H9 (cell line): ENCODE measurements at regions not wholly inside any gene's neighbourhood (a gene's known extent, or its start where the extent isn't known, plus 50 kb on each side); places are given as distances from the start of the nearest gene placed in this dataset.

Source experiments
- DNase-seq: peaks from one replicate; pipeline ENCODE4 v3.0.0-alpha.2; 2017
- H2AFZ ChIP-seq: one replicate; pipeline ENCODE4 v1.6.1; 2013; ENCODE audit warnings: mild to moderate bottlenecking, low read length, control low read depth, moderate library complexity
- H2AK5ac ChIP-seq: 2 replicates; pipeline ENCODE4 v1.6.1; 2013; ENCODE audit warnings: low read length, control low read depth, mixed read lengths; ENCODE audit not compliant: insufficient read length
- H2BK120ac ChIP-seq: one replicate; pipeline ENCODE4 v1.6.1; 2013; ENCODE audit warnings: low read depth, mild to moderate bottlenecking, low read length, control low read depth, inconsistent platforms; ENCODE audit not compliant: poor library complexity, severe bottlenecking
- H2BK12ac ChIP-seq: 2 replicates; pipeline ENCODE4 v1.6.1; 2013; ENCODE audit warnings: low read length, control low read depth, mixed read lengths, low read depth; ENCODE audit not compliant: insufficient read length
- H2BK15ac ChIP-seq: 2 replicates; pipeline ENCODE4 v1.6.1; 2013; ENCODE audit warnings: low read depth, low read length, control low read depth
- H2BK20ac ChIP-seq: one replicate; pipeline ENCODE4 v1.6.1; 2013; ENCODE audit warnings: low read depth, mild to moderate bottlenecking, low read length, control low read depth, inconsistent platforms; ENCODE audit not compliant: poor library complexity, severe bottlenecking
- H2BK5ac ChIP-seq: 2 replicates; pipeline ENCODE4 v1.6.1; 2013; ENCODE audit warnings: low read length, control low read depth, mixed read lengths; ENCODE audit not compliant: insufficient read length
- H3K14ac ChIP-seq: 2 replicates; pipeline ENCODE4 v1.6.1; 2013; ENCODE audit warnings: low read length, control low read depth; ENCODE audit not compliant: insufficient read depth
- H3K18ac ChIP-seq: 2 replicates; pipeline ENCODE4 v1.6.1; 2013; ENCODE audit warnings: low read depth, mild to moderate bottlenecking, mixed read lengths, low read length, control low read depth; ENCODE audit not compliant: insufficient read length
- H3K23ac ChIP-seq: 2 replicates; pipeline ENCODE4 v1.6.1; 2013; ENCODE audit warnings: low read length, control low read depth, mixed read lengths, low read depth; ENCODE audit not compliant: insufficient read length
- H3K23me2 ChIP-seq: 2 replicates; pipeline ENCODE4 v1.6.1; 2013; ENCODE audit warnings: low read depth, mild to moderate bottlenecking, mixed read lengths, low read length, control low read depth; ENCODE audit not compliant: insufficient read length, poor library complexity, severe bottlenecking
- H3K27ac ChIP-seq: 2 replicates; pipeline ENCODE4 v1.5.1; 2013; ENCODE audit warnings: low read length, control low read depth, mixed read lengths, low read depth; ENCODE audit not compliant: insufficient read length
- H3K27me3 ChIP-seq: 2 replicates; pipeline ENCODE4 v1.6.1; 2013; ENCODE audit warnings: low read length, control low read depth, inconsistent platforms; ENCODE audit not compliant: insufficient read depth
- H3K4ac ChIP-seq: 2 replicates; pipeline ENCODE4 v1.6.1; 2013; ENCODE audit warnings: low read depth, mild to moderate bottlenecking, control low read depth, inconsistent platforms, low read length, moderate library complexity
- H3K4me1 ChIP-seq: 2 replicates; pipeline ENCODE4 v1.6.1; 2013; ENCODE audit warnings: low read length, control low read depth, inconsistent platforms; ENCODE audit not compliant: insufficient read depth
- H3K4me2 ChIP-seq: 2 replicates; pipeline ENCODE4 v1.6.1; 2013; ENCODE audit warnings: low read length, control low read depth, mixed read lengths; ENCODE audit not compliant: insufficient read length, insufficient read depth
- H3K56ac ChIP-seq: 2 replicates; pipeline ENCODE4 v1.6.1; 2013; ENCODE audit warnings: low read depth, mild to moderate bottlenecking, mixed read lengths, low read length, control low read depth; ENCODE audit not compliant: insufficient read length
- H3K79me1 ChIP-seq: 2 replicates; pipeline ENCODE4 v1.6.1; 2013; ENCODE audit warnings: low read depth, mild to moderate bottlenecking, moderate library complexity, low read length, control low read depth, inconsistent platforms; ENCODE audit not compliant: insufficient read depth, poor library complexity, severe bottlenecking
- H3K79me2 ChIP-seq: 2 replicates; pipeline ENCODE4 v1.6.1; 2013; ENCODE audit warnings: low read length, control low read depth, inconsistent platforms; ENCODE audit not compliant: insufficient read depth
- H3K9ac ChIP-seq: 2 replicates; pipeline ENCODE4 v1.6.1; 2013; ENCODE audit warnings: low read length, control low read depth, mixed read lengths; ENCODE audit not compliant: insufficient read length; ENCODE audit errors: extremely low read depth
- H3K9me3 ChIP-seq: one replicate; pipeline ENCODE4 v1.6.1; 2013; ENCODE audit warnings: low read depth, low read length, inconsistent platforms; ENCODE audit not compliant: control insufficient read depth
- H3T11ph ChIP-seq: one replicate; pipeline ENCODE4 v1.6.1; 2013; ENCODE audit warnings: mild to moderate bottlenecking, low read length, control low read depth, inconsistent platforms
- H4K20me1 ChIP-seq: one replicate; pipeline ENCODE4 v1.6.1; 2013; ENCODE audit not compliant: control insufficient read depth, insufficient read length, insufficient read depth
- H4K5ac ChIP-seq: 2 replicates; pipeline ENCODE4 v1.6.1; 2013; ENCODE audit warnings: low read depth, mild to moderate bottlenecking, mixed read lengths, low read length, control low read depth; ENCODE audit not compliant: insufficient read length
- H4K8ac ChIP-seq: replicated peaks from 2 replicates; pipeline ENCODE4 v1.6.1; 2013; ENCODE audit warnings: low read length, control low read depth, mixed read lengths, low read depth; ENCODE audit not compliant: insufficient read length
- H4K91ac ChIP-seq: 2 replicates; pipeline ENCODE4 v1.6.1; 2013; ENCODE audit warnings: low read depth, mild to moderate bottlenecking, moderate library complexity, mixed read lengths, low read length, control low read depth; ENCODE audit not compliant: insufficient read length
- H3K27ac Mint-ChIP-seq, 3 experiments: 2 replicates in 2 of 3; 3 replicates in 1 of 3; pipeline ENCODE4 v1.8.0; 2020 to 2021; ENCODE audit warnings: mixed read lengths in 3 of 3, mild to moderate bottlenecking in 1 of 3, moderate library complexity in 1 of 3
- H3K27me3 Mint-ChIP-seq: 2 replicates; pipeline ENCODE4 v1.8.0; 2021; ENCODE audit warnings: low read depth, mild to moderate bottlenecking, moderate library complexity, mixed read lengths
- H3K36me3 Mint-ChIP-seq, 3 experiments: 2 replicates in 2 of 3; 3 replicates in 1 of 3; pipeline ENCODE4 v1.8.0; 2020 to 2021; ENCODE audit warnings: low read depth in 3 of 3, mixed read lengths in 3 of 3; ENCODE audit not compliant: insufficient read depth in 1 of 3
- H3K4me1 Mint-ChIP-seq, 2 experiments: 2 replicates each; pipeline ENCODE4 v1.8.0; 2020; ENCODE audit warnings: mixed read lengths in 2 of 2
- H3K4me3 Mint-ChIP-seq, 2 experiments: 2 replicates in 1 of 2; 3 replicates in 1 of 2; pipeline ENCODE4 v1.8.0; 2020 to 2021; ENCODE audit warnings: mild to moderate bottlenecking in 2 of 2, mixed read lengths in 2 of 2, moderate library complexity in 1 of 2
- H3K9me3 Mint-ChIP-seq, 2 experiments: 2 replicates in 1 of 2; 3 replicates in 1 of 2; pipeline ENCODE4 v1.8.0; 2020; ENCODE audit warnings: mild to moderate bottlenecking in 2 of 2, mixed read lengths in 2 of 2, moderate library complexity in 1 of 2
- CTCF ChIP-seq: fragments of 200-600 bp; sonication (generic); conservative IDR thresholded peaks from 3 replicates; pipeline ENCODE4 v1.8.0; 2021; ENCODE audit warnings: antibody characterized with exemption, mild to moderate bottlenecking
- WGBS: extraction: QIAGEN DNeasy Blood & Tissue Kit; methylation state at CpG from one replicate; pipeline ENCODE4 v1.1.7; 2013; ENCODE audit warnings: missing lambda C conversion rate, low lambda C conversion rate, mixed read lengths; ENCODE audit not compliant: insufficient read length; ENCODE audit errors: extremely low coverage; 5-methylcytosine and 5-hydroxymethylcytosine counted together

GRCh38 chr18:70559446-70559845 lies 270.6 kb downstream of the SOCS6 start:
- Histone ChIP-seq H2BK12ac (no peak overlapping the region), H3K4me1 (no peaks in the 10 kb centered on the region), H3K79me1 (no peaks in the 10 kb centered on the region), H3K79me2 (no peaks in the 10 kb centered on the region), H3K9me3 (no peaks in the 10 kb centered on the region), H4K91ac (no peak overlapping the region), H4K20me1 (no peaks in the 10 kb centered on the region), H2BK20ac (no peak overlapping the region), H2BK5ac (no peak overlapping the region), H3K9ac (no peak overlapping the region), H4K8ac (no peak overlapping the region), H3K18ac (no peak overlapping the region), H3K23ac (no peak overlapping the region), H3T11ph (no peak overlapping the region), H3K4me2 (no peak overlapping the region), H2BK15ac (no peak overlapping the region), H2AK5ac (no peak overlapping the region), H2BK120ac (no peak overlapping the region), H4K5ac (no peak overlapping the region), H3K27ac (no peak overlapping the region), H3K23me2 (no peaks in the 10 kb centered on the region), H2AFZ (no peak overlapping the region), H3K56ac (no peak overlapping the region), H3K4ac (no peak overlapping the region), H3K14ac (no peak overlapping the region), H3K27me3 (no peaks in the 10 kb centered on the region)
- no CpG with 5 or more reads among the region's 2 CpGs for WGBS
- H3K9me3 Mint-ChIP-seq, result no peaks in the 10 kb centered on the region
- no peak overlapping the region for H3K4me3 Mint-ChIP-seq
- no peak overlapping the region for H3K27ac Mint-ChIP-seq
- peaks cover 2 to 6% of the 10 kb centered on the region in 2 experiments for H3K4me1 Mint-ChIP-seq
- H3K27me3 Mint-ChIP-seq, result no peaks in the 10 kb centered on the region; the same call in 1 of the 2 replicates
- TF ChIP-seq CTCF, result no peak
- no peak for DNase-seq
- no peaks in the 10 kb centered on the region for H3K36me3 Mint-ChIP-seq
